ENCODE measurements at regions not wholly inside any gene's neighbourhood (a gene's known extent, or its start where the extent isn't known, plus 50 kb on each side); places are given as distances from the start of the nearest gene placed in this dataset.

DNA sequence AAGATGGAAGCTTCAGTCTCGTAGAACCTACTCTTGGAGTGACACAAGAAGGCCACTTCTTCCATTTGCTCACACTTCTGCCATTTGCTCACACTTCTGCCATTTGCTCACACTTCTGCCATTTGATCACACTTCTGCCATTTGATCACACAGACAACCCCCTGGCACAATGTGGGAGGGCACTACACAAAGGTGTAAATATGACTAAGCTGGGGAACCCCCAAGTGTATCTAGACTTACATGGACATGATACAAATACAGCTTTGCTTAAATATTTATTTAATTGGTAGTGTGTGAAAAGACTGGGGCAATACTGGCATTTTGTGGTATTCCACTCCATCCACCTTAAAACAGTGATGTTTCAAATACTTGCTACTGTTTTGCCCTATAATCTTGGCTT is 296.2 kb upstream of the PPFIA2 start:
- H3K27ac ChIP-seq: no peak overlapping the region
- TF ChIP-seq ZFX (IDR thresholded peaks at IDR 0.05; ENCODE audit: borderline replicate concordance): no peak
- TF ChIP-seq, protein P1, sequence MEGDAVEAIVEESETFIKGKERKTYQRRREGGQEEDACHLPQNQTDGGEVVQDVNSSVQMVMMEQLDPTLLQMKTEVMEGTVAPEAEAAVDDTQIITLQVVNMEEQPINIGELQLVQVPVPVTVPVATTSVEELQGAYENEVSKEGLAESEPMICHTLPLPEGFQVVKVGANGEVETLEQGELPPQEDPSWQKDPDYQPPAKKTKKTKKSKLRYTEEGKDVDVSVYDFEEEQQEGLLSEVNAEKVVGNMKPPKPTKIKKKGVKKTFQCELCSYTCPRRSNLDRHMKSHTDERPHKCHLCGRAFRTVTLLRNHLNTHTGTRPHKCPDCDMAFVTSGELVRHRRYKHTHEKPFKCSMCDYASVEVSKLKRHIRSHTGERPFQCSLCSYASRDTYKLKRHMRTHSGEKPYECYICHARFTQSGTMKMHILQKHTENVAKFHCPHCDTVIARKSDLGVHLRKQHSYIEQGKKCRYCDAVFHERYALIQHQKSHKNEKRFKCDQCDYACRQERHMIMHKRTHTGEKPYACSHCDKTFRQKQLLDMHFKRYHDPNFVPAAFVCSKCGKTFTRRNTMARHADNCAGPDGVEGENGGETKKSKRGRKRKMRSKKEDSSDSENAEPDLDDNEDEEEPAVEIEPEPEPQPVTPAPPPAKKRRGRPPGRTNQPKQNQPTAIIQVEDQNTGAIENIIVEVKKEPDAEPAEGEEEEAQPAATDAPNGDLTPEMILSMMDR (IDR thresholded peaks at IDR 0.05): no peak

DNA sequence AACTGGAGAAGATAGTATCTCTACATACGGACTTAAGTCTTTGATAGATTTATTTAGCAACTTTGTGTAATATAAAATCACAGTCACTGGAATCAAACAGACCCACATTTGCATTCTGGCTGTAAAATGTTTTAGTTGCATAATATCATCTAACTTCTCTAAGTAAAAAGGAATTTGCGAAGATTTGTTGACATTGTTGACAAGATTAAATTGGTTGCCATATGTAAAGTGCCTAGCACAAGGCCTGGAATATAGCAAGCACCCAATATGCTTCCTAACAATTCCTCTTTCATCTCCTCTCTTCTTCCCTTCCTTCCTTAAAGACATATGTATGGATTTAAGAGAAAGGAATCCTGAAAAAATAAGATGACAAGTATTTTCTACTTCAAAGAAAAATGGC is 295.4 kb upstream of the PPFIA2 start:
- no peak for TF ChIP-seq ZFX (IDR thresholded peaks at IDR 0.05; ENCODE audit: borderline replicate concordance)
- TF ChIP-seq, protein P1 (IDR thresholded peaks at IDR 0.05): no peak
- no peak overlapping the region for H3K27ac ChIP-seq

DNA sequence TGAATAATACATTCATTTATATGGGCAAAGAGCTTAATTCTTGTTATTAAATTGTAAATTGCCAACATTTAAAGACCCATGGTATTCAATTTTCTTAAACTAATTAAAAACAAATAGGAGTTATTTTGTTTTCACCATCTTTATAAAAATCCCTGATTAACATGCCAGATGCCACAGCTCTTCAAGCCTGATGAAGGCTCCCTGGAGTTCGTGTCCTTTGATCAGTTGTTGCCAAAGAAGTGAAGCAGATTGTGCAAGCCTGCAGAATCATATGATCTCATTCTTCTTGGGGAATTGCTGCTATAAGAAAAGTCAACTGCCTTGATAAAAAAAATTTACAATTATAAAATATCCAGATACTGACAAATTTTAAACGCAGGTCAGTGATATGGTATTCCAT is 288.3 kb upstream of the PPFIA2 start:
- H3K27ac ChIP-seq: no peak overlapping the region
- TF ChIP-seq, protein P1 (IDR thresholded peaks at IDR 0.05): no peak
- no peak for TF ChIP-seq ZFX (IDR thresholded peaks at IDR 0.05; ENCODE audit: borderline replicate concordance)

DNA sequence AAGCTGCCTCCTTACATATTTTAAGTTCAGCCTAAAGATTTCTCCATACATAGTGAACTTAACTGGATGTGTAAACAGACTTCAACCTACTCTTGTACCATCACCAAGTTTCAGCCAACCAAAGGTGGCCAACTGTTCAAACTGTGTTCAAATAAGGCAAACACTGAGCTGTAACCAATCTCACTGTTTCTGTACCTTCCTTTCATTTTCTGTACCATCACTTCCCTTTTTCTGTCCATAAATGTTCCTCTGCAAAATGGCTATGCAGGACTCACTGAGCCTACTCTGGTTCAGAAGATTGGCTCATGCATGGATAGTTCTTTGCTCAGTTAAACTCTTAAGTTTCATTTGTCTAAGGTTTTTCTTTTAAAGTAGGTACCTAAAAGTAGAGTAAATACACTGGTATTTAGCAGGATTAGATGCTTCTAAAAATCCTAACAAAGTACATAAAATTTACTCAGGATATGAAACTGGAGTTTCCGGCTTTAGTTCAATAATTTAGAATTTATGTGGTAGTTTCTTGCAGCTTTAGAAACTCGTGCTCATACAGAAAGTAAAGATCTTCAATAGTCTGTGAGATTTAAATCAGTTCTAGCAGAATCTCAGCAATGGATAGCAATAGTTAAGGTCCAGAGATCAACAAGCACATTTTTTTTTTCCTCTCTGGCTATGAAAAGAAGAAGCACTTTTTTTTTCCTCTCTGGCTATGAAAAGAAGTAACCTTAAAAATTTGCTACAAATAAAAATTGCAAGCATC is 282.0 kb upstream of the PPFIA2 start:
- no peak for TF ChIP-seq ZFX (IDR thresholded peaks at IDR 0.05; ENCODE audit: borderline replicate concordance)
- TF ChIP-seq, protein P1 (IDR thresholded peaks at IDR 0.05): no peak
- H3K27ac ChIP-seq: no peak overlapping the region

DNA sequence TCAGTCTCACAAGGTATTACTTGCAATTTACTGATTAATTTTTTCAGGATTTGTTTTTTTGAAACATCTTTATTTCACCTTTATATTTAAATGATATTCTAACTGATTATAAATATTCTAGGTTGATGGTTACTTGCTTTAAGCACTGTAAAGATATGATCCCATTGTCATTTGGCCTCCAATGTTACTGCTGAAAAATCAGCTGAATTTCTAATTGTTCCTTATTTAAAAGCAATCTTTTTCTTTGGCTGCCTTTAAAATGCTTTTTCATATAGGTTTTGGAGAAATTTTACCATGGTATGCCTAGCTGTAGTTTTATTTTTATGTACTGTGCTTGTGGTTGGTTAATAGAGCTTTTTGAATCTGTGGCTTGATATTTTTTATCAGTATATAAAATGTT is 275.6 kb upstream of the PPFIA2 start:
- H3K27ac ChIP-seq: no peak overlapping the region
- no peak for TF ChIP-seq ZFX (IDR thresholded peaks at IDR 0.05; ENCODE audit: borderline replicate concordance)
- TF ChIP-seq, protein P1 (IDR thresholded peaks at IDR 0.05): no peak

DNA sequence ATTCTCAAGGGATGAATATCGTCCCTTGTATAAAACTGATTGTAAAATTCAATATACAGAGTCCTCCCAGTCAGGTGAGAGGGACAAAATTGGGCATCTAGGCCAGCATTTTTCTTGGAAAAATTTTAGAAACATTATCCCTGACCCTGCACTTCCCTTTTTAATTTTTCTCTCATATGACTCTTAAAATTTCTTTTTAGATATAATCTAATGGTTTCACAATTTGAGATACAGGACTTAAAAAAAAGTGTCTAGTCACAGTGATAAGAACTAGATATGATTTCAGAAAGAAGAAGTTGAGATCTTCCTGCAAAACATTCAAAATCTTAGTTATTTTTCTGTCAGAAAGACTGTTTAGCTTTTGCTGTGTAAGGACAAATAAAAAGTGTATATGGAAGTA is 270.8 kb upstream of the PPFIA2 start:
- TF ChIP-seq, protein P1 (IDR thresholded peaks at IDR 0.05): no peak
- no peak for TF ChIP-seq ZFX (IDR thresholded peaks at IDR 0.05; ENCODE audit: borderline replicate concordance)
- H3K27ac ChIP-seq: no peak overlapping the region

DNA sequence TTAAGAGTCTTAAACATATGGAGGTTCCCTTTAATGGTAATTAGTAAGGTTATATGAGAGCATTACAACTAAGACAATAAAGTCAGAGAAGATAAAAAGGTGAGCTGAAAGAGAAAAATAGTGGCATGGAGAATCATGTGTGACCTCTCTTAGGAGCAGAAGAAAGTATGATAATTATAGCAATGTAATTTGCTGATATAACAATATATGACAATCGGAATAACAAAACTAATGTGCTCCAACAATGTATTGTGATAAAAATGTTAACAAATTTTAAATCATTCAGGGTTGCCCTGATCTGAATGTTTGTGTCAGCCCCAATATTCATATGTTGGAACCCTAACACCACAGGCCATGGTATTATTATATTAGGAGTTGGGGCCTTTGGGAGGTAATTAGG is 269.6 kb upstream of the PPFIA2 start:
- no peak for TF ChIP-seq ZFX (IDR thresholded peaks at IDR 0.05; ENCODE audit: borderline replicate concordance)
- TF ChIP-seq, protein P1 (IDR thresholded peaks at IDR 0.05): no peak

More for the DNA sequence above, 269.6 kb upstream of the PPFIA2 start:
- H3K27ac ChIP-seq: no peak overlapping the region

Data from 22Rv1 (cell line).